Smooth muscle cell (in vitro differentiated cells): ENCODE measurements at regions not wholly inside any gene's neighbourhood (a gene's known extent, or its start where the extent isn't known, plus 50 kb on each side); places are given as distances from the start of the nearest gene placed in this dataset.
A peak's percentile ranks its signal among the peaks of the same experiment; 100 is the strongest.
"Not testable (repeated sequence)": the region's sequence is repeated elsewhere in the genome, so short reads cannot be mapped to it uniquely, and the experiment has no call there.

Experiments
- DNase-seq: peaks from one replicate; lab custom pipeline; 2025; ENCODE audit not compliant: unreplicated experiment; lab: John Stamatoyannopoulos, UW
- H2AFZ ChIP-seq: fragments of 200-600 bp; sonication (generic); 2 replicates; pipeline ENCODE4 v1.6.0; 2016; ENCODE audit warnings: antibody characterized with exemption, low read depth, mild to moderate bottlenecking
- H3F3A ChIP-seq: fragments of 200-600 bp; sonication (generic); 2 replicates; pipeline ENCODE4 v1.6.0; 2017; ENCODE audit warnings: antibody characterized with exemption, low read depth
- H3K27ac ChIP-seq: fragments of 200-600 bp; sonication (generic); 2 replicates; pipeline ENCODE4 v1.5.1; 2016; ENCODE audit warnings: low read depth, mild to moderate bottlenecking
- H3K27me3 ChIP-seq: fragments of 200-600 bp; sonication (generic); 2 replicates; pipeline ENCODE4 v1.6.1; 2016; ENCODE audit warnings: low read depth, mild to moderate bottlenecking
- H3K36me3 ChIP-seq: fragments of 200-600 bp; sonication (generic); 2 replicates; pipeline ENCODE4 v1.5.1; 2016; ENCODE audit warnings: low read depth
- H3K4me1 ChIP-seq: fragments of 200-600 bp; sonication (generic); 2 replicates; pipeline ENCODE4 v1.5.1; 2016; ENCODE audit warnings: low read depth
- H3K4me2 ChIP-seq: fragments of 200-600 bp; sonication (generic); 2 replicates; pipeline ENCODE4 v1.6.0; 2016; ENCODE audit warnings: mild to moderate bottlenecking
- H3K4me3 ChIP-seq: fragments of 200-600 bp; sonication (generic); 2 replicates; pipeline ENCODE4 v1.5.1; 2016; ENCODE audit warnings: mild to moderate bottlenecking
- H3K79me2 ChIP-seq: fragments of 200-600 bp; sonication (generic); 2 replicates; pipeline ENCODE4 v1.6.0; 2016; ENCODE audit warnings: low read depth, mild to moderate bottlenecking
- H3K9ac ChIP-seq: fragments of 200-600 bp; sonication (generic); 2 replicates; pipeline ENCODE4 v1.6.0; 2016; ENCODE audit warnings: low read depth
- H3K9me3 ChIP-seq: fragments of 200-600 bp; sonication (generic); replicated peaks from 2 replicates; pipeline ENCODE4 v1.5.1; 2016; ENCODE audit warnings: low read depth
- H4K20me1 ChIP-seq: fragments of 200-600 bp; sonication (generic); 2 replicates; pipeline ENCODE4 v1.6.0; 2016; ENCODE audit warnings: low read depth
- CTCF ChIP-seq: fragments of 200-600 bp; sonication (generic); IDR thresholded peaks from 2 replicates; pipeline ENCODE4 v1.5.1; 2017; ENCODE audit warnings: borderline replicate concordance, mild to moderate bottlenecking, antibody characterized with exemption; ENCODE audit not compliant: insufficient read depth, poor library complexity, severe bottlenecking
- WGBS: methylation state at CpG from one replicate; pipeline ENCODE4 v1.1.7; 2016; ENCODE audit warnings: low lambda C conversion rate; 5-methylcytosine and 5-hydroxymethylcytosine counted together

- H3K9me3 ChIP-seq = no peaks in the 10 kb centered on the region
- H3K4me3 ChIP-seq = no peak overlapping the region
- WGBS = 94% methylated on average over 1 of the region's 1 CpG
- no peak overlapping the region for H3K27ac ChIP-seq
- no peak overlapping the region for H3K4me2 ChIP-seq
- no peak overlapping the region for H2AFZ ChIP-seq
- H3K36me3 ChIP-seq = no peaks in the 10 kb centered on the region
- no peak for DNase-seq
- no peaks in the 10 kb centered on the region for H3K4me1 ChIP-seq
- no peaks in the 10 kb centered on the region for H3F3A ChIP-seq
- no peaks in the 10 kb centered on the region for H3K79me2 ChIP-seq
- no peak overlapping the region for H3K9ac ChIP-seq
- H4K20me1 ChIP-seq = no peaks in the 10 kb centered on the region
- H3K27me3 ChIP-seq = no peaks in the 10 kb centered on the region
- no peak for TF ChIP-seq CTCF
These were observed 2022.0 kb upstream of the CELF4 start for GRCh38 chr18:39587586-39587985.

GRCh38 chr18:39586741-39587140 lies 2021.1 kb upstream of the CELF4 start:
- H3K9me3 ChIP-seq = no peaks in the 10 kb centered on the region
- H3K36me3 ChIP-seq = no peaks in the 10 kb centered on the region
- DNase-seq = no peak
- no peaks in the 10 kb centered on the region for H3K27me3 ChIP-seq
- no peak for TF ChIP-seq CTCF
- H3K79me2 ChIP-seq = no peaks in the 10 kb centered on the region
- no peak overlapping the region for H3K9ac ChIP-seq
- H3K4me2 ChIP-seq = no peak overlapping the region
- WGBS = 80% methylated on average over 5 of the region's 5 CpGs
- H3K4me3 ChIP-seq = no peak overlapping the region
- H4K20me1 ChIP-seq = no peaks in the 10 kb centered on the region
- no peak overlapping the region for H2AFZ ChIP-seq
- H3K4me1 ChIP-seq = no peaks in the 10 kb centered on the region
- H3K27ac ChIP-seq = no peak overlapping the region
- no peaks in the 10 kb centered on the region for H3F3A ChIP-seq

- Histone ChIP-seq H3K27ac (peak overlapping the region; percentile 44), H3K4me1 (peaks cover 10% of the 10 kb centered on the region), H3K79me2 (no peaks in the 10 kb centered on the region), H3K4me3 (no peak overlapping the region), H3K4me2 (peak overlapping the region; percentile 78), H3F3A (no peaks in the 10 kb centered on the region), H3K9ac (no peak overlapping the region), H3K36me3 (no peaks in the 10 kb centered on the region), H4K20me1 (no peaks in the 10 kb centered on the region), H3K9me3 (no peaks in the 10 kb centered on the region), H3K27me3 (no peaks in the 10 kb centered on the region), H2AFZ (peak overlapping the region; percentile 54)
- DNase-seq = no peak
- TF ChIP-seq CTCF = no peak
- WGBS = 16% methylated on average over 4 of the region's 4 CpGs
These were observed 2009.3 kb upstream of the CELF4 start for GRCh38 chr18:39574897-39575296.

GRCh38 chr18:39571511-39571910 lies 2005.9 kb upstream of the CELF4 start:
- no peaks in the 10 kb centered on the region for H3K36me3 ChIP-seq
- no peak overlapping the region for H3K4me3 ChIP-seq
- DNase-seq = no peak
- H3K4me1 ChIP-seq = peaks cover 10% of the 10 kb centered on the region
- no peaks in the 10 kb centered on the region for H3K9me3 ChIP-seq
- H3K79me2 ChIP-seq = no peaks in the 10 kb centered on the region
- H2AFZ ChIP-seq = no peak overlapping the region
- H3K4me2 ChIP-seq = no peak overlapping the region
- peak; percentile 61 for TF ChIP-seq CTCF
- H3K9ac ChIP-seq = no peak overlapping the region
- H3K27me3 ChIP-seq = no peaks in the 10 kb centered on the region
- no peaks in the 10 kb centered on the region for H3F3A ChIP-seq
- H3K27ac ChIP-seq = no peak overlapping the region
- no peaks in the 10 kb centered on the region for H4K20me1 ChIP-seq
- 83% methylated on average over 5 of the region's 5 CpGs for WGBS

- not testable (repeated sequence) for DNase-seq, H3K79me2 ChIP-seq, H3K27ac ChIP-seq, H3K36me3 ChIP-seq, H3F3A ChIP-seq, H3K9me3 ChIP-seq, H2AFZ ChIP-seq, H3K9ac ChIP-seq, H3K4me2 ChIP-seq, H3K4me3 ChIP-seq, H3K4me1 ChIP-seq, H3K27me3 ChIP-seq, H4K20me1 ChIP-seq
- 85% methylated on average over 32 of the region's 32 CpGs for WGBS
These were observed 2000.1 kb upstream of the CELF4 start for GRCh38 chr18:39565551-39566230.
